GM23338 (cell line): ENCODE measurements at regions not wholly inside any gene's neighbourhood (a gene's known extent, or its start where the extent isn't known, plus 50 kb on each side); places are given as distances from the start of the nearest gene placed in this dataset.

Experiments used
- ATAC-seq: fragments of 200-7000 bp; cut with Tn5 transposase; 3 replicates; pipeline ENCODE4 v1.9.1; 2020
- DNase-seq: peaks from one replicate; pipeline ENCODE4 v3.0.0-alpha.2; 2015; ENCODE audit warnings: low spot score
- H2AFZ ChIP-seq: fragments of 200-600 bp; sonication (generic); 2 replicates; pipeline ENCODE4 v1.8.0; 2016; ENCODE audit warnings: antibody characterized with exemption, mild to moderate bottlenecking, moderate library complexity
- H3F3A ChIP-seq: fragments of 200-600 bp; sonication (generic); replicated peaks from 2 replicates; pipeline ENCODE4 v1.8.0; 2017; ENCODE audit warnings: antibody characterized with exemption, mixed run types, low read depth
- H3K27ac ChIP-seq: fragments of 200-600 bp; sonication (generic); 2 replicates; pipeline ENCODE4 v1.6.1; 2016; ENCODE audit warnings: low read depth
- H3K27me3 ChIP-seq: fragments of 200-600 bp; sonication (generic); 2 replicates; pipeline ENCODE4 v1.8.0; 2016; ENCODE audit warnings: mild to moderate bottlenecking, mixed run types, moderate library complexity; ENCODE audit not compliant: insufficient read depth
- H3K36me3 ChIP-seq: fragments of 200-600 bp; sonication (generic); 2 replicates; pipeline ENCODE4 v1.8.0; 2016; ENCODE audit warnings: mild to moderate bottlenecking; ENCODE audit not compliant: insufficient read depth
- H3K4me1 ChIP-seq: fragments of 200-600 bp; sonication (generic); 2 replicates; pipeline ENCODE4 v1.8.0; 2016; ENCODE audit warnings: mild to moderate bottlenecking, moderate library complexity; ENCODE audit not compliant: insufficient read depth
- H3K4me2 ChIP-seq: fragments of 200-600 bp; sonication (generic); 2 replicates; pipeline ENCODE4 v1.7.1; 2017; ENCODE audit warnings: mixed run types
- H3K4me3 ChIP-seq: fragments of 200-600 bp; sonication (generic); 2 replicates; pipeline ENCODE4 v1.6.1; 2016; ENCODE audit warnings: mixed run types
- H3K79me2 ChIP-seq: fragments of 200-600 bp; sonication (generic); replicated peaks from 2 replicates; pipeline ENCODE4 v1.8.0; 2017; ENCODE audit warnings: mild to moderate bottlenecking; ENCODE audit not compliant: insufficient read depth
- H3K9me2 ChIP-seq: fragments of 200-600 bp; sonication (generic); 2 replicates; pipeline ENCODE4 v1.8.0; 2017; ENCODE audit not compliant: insufficient read depth
- H4K20me1 ChIP-seq: fragments of 200-600 bp; sonication (generic); replicated peaks from 2 replicates; pipeline ENCODE4 v1.8.0; 2017; ENCODE audit warnings: mild to moderate bottlenecking; ENCODE audit not compliant: insufficient read depth
- H3K27ac Mint-ChIP-seq: 2 replicates; pipeline ENCODE4 v1.8.0; 2020; ENCODE audit warnings: inconsistent platforms, mild to moderate bottlenecking, moderate library complexity, mixed read lengths
- H3K27me3 Mint-ChIP-seq: 3 replicates; pipeline ENCODE4 v1.8.0; 2022; ENCODE audit warnings: low read depth, mild to moderate bottlenecking, moderate library complexity, mixed read lengths, inconsistent platforms; ENCODE audit not compliant: insufficient read depth, poor library complexity
- H3K36me3 Mint-ChIP-seq: 3 replicates; pipeline ENCODE4 v1.8.0; 2021; ENCODE audit warnings: low read depth, mild to moderate bottlenecking, inconsistent platforms, moderate library complexity, mixed read lengths
- H3K4me1 Mint-ChIP-seq: 3 replicates; pipeline ENCODE4 v1.8.0; 2020; ENCODE audit warnings: mild to moderate bottlenecking, inconsistent platforms, mixed read lengths
- H3K4me3 Mint-ChIP-seq: 3 replicates; pipeline ENCODE4 v1.8.0; 2021; ENCODE audit warnings: moderate library complexity, mild to moderate bottlenecking, inconsistent platforms, mixed read lengths
- H3K9me3 Mint-ChIP-seq: 3 replicates; pipeline ENCODE4 v1.8.0; 2020; ENCODE audit warnings: moderate library complexity, mild to moderate bottlenecking, inconsistent platforms, mixed read lengths
- CREB1 ChIP-seq: fragments of 250-450 bp; sonication (Bioruptor Pico); IDR thresholded peaks from 2 replicates; pipeline ENCODE4 v1.5.0; 2020; ENCODE audit warnings: low read depth, mild to moderate bottlenecking, moderate library complexity
- EZH2 ChIP-seq: fragments of 200-600 bp; sonication (generic); IDR thresholded peaks from one replicate; pipeline ENCODE4 v1.8.0; 2017; ENCODE audit warnings: antibody characterized with exemption, mild to moderate bottlenecking, low read depth; ENCODE audit not compliant: unreplicated experiment
- EZH2phosphoT487 ChIP-seq: fragments of 200-600 bp; sonication (generic); IDR thresholded peaks from one replicate; pipeline ENCODE4 v1.8.1; 2018; ENCODE audit warnings: antibody characterized with exemption; ENCODE audit not compliant: unreplicated experiment
- JUNB ChIP-seq: IDR thresholded peaks from one replicate; pipeline ENCODE4 v1.6.1; 2016; ENCODE audit warnings: antibody characterized with exemption; ENCODE audit not compliant: unreplicated experiment
- NANOG ChIP-seq: IDR thresholded peaks from 2 replicates; pipeline ENCODE4 v1.6.1; 2016; ENCODE audit warnings: antibody characterized with exemption, borderline replicate concordance
- POLR2AphosphoS5 ChIP-seq: IDR thresholded peaks from 2 replicates; pipeline ENCODE4 v1.6.1; 2016; ENCODE audit warnings: antibody characterized with exemption, low read depth
- STAT1 ChIP-seq: IDR thresholded peaks from one replicate; pipeline ENCODE4 v1.6.1; 2016; ENCODE audit warnings: antibody characterized with exemption; ENCODE audit not compliant: unreplicated experiment
- ZNF114 ChIP-seq: fragments of 250-450 bp; sonication (Bioruptor Pico); IDR thresholded peaks from 2 replicates; pipeline ENCODE4 v1.5.0; 2020; ENCODE audit warnings: mild to moderate bottlenecking, moderate library complexity
- ZNF331 ChIP-seq: fragments of 250-450 bp; sonication (Bioruptor Pico); IDR thresholded peaks from 2 replicates; pipeline ENCODE4 v1.5.0; 2020; ENCODE audit warnings: low read depth, mild to moderate bottlenecking, moderate library complexity
- TF ChIP-seq, protein P1 (sequence below): fragments of 250-450 bp; sonication (Bioruptor Pico); IDR thresholded peaks from 2 replicates; pipeline ENCODE4 v1.5.0; 2020; ENCODE audit warnings: mild to moderate bottlenecking, moderate library complexity
- TF ChIP-seq, protein P2 (sequence below), 2 experiments: fragments of 200-600 bp in 1 of 2; sonication (generic) in 1 of 2; conservative IDR thresholded peaks; 2 replicates each; pipeline versions ENCODE4 v1.5.1 to v1.6.1; 2016 to 2017; ENCODE audit warnings: antibody characterized with exemption in 2 of 2, low read depth in 2 of 2, mild to moderate bottlenecking in 2 of 2, moderate library complexity in 1 of 2
- TF ChIP-seq, protein P3 (sequence below): IDR thresholded peaks from 2 replicates; pipeline ENCODE4 v1.6.1; 2016; ENCODE audit warnings: antibody characterized with exemption
- TF ChIP-seq, protein P4 (sequence below): IDR thresholded peaks from one replicate; pipeline ENCODE4 v1.6.1; 2018; ENCODE audit warnings: antibody characterized with exemption; ENCODE audit not compliant: unreplicated experiment

DNA sequence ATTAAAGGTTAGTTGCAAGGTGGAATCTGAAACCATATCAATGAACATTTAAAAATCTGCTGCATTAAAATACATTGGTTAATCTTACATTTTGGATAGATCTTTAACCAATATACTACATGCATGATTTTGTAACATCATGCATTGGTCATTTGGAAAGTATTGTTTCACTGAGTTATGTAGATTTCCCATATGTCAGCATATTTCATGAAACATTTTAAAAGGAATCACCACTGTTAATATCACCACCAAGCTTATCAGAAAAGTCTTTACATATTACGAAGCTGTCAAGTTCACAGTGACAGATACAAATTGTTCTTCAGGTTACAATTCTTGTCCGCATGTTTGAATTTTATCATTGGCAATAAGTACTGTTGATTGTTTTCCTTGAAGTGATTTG is 89.9 kb upstream of the ADGRL2 start:
- Histone ChIP-seq H3K27me3 (no peaks in the 10 kb centered on the region), H3K9me2 (no peaks in the 10 kb centered on the region), H3K27ac (no peak overlapping the region), H3K79me2 (no peaks in the 10 kb centered on the region), H3K36me3 (no peaks in the 10 kb centered on the region), H3K4me3 (no peak overlapping the region), H4K20me1 (no peaks in the 10 kb centered on the region), H2AFZ (no peak overlapping the region), H3F3A (no peaks in the 10 kb centered on the region), H3K4me1 (no peaks in the 10 kb centered on the region), H3K4me2 (no peak overlapping the region)
- TF ChIP-seq, protein P1, sequence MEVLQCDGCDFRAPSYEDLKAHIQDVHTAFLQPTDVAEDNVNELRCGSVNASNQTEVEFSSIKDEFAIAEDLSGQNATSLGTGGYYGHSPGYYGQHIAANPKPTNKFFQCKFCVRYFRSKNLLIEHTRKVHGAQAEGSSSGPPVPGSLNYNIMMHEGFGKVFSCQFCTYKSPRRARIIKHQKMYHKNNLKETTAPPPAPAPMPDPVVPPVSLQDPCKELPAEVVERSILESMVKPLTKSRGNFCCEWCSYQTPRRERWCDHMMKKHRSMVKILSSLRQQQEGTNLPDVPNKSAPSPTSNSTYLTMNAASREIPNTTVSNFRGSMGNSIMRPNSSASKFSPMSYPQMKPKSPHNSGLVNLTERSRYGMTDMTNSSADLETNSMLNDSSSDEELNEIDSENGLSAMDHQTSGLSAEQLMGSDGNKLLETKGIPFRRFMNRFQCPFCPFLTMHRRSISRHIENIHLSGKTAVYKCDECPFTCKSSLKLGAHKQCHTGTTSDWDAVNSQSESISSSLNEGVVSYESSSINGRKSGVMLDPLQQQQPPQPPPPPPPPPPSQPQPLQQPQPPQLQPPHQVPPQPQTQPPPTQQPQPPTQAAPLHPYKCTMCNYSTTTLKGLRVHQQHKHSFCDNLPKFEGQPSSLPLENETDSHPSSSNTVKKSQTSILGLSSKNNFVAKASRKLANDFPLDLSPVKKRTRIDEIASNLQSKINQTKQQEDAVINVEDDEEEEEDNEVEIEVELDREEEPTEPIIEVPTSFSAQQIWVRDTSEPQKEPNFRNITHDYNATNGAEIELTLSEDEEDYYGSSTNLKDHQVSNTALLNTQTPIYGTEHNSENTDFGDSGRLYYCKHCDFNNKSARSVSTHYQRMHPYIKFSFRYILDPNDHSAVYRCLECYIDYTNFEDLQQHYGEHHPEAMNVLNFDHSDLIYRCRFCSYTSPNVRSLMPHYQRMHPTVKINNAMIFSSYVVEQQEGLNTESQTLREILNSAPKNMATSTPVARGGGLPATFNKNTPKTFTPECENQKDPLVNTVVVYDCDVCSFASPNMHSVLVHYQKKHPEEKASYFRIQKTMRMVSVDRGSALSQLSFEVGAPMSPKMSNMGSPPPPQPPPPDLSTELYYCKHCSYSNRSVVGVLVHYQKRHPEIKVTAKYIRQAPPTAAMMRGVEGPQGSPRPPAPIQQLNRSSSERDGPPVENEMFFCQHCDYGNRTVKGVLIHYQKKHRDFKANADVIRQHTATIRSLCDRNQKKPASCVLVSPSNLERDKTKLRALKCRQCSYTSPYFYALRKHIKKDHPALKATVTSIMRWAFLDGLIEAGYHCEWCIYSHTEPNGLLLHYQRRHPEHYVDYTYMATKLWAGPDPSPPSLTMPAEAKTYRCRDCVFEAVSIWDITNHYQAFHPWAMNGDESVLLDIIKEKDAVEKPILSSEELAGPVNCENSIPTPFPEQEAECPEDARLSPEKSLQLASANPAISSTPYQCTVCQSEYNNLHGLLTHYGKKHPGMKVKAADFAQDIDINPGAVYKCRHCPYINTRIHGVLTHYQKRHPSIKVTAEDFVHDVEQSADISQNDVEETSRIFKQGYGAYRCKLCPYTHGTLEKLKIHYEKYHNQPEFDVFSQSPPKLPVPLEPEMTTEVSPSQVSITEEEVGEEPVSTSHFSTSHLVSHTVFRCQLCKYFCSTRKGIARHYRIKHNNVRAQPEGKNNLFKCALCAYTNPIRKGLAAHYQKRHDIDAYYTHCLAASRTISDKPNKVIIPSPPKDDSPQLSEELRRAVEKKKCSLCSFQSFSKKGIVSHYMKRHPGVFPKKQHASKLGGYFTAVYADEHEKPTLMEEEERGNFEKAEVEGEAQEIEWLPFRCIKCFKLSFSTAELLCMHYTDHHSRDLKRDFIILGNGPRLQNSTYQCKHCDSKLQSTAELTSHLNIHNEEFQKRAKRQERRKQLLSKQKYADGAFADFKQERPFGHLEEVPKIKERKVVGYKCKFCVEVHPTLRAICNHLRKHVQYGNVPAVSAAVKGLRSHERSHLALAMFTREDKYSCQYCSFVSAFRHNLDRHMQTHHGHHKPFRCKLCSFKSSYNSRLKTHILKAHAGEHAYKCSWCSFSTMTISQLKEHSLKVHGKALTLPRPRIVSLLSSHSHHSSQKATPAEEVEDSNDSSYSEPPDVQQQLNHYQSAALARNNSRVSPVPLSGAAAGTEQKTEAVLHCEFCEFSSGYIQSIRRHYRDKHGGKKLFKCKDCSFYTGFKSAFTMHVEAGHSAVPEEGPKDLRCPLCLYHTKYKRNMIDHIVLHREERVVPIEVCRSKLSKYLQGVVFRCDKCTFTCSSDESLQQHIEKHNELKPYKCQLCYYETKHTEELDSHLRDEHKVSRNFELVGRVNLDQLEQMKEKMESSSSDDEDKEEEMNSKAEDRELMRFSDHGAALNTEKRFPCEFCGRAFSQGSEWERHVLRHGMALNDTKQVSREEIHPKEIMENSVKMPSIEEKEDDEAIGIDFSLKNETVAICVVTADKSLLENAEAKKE (CRISPR knock-in tag) = no peak
- TF ChIP-seq STAT1 (no peak), ZNF331 (CRISPR knock-in tag) (no peak), EZH2phosphoT487 (no peak), ZNF114 (CRISPR knock-in tag) (no peak), EZH2 (no peak), CREB1 (CRISPR knock-in tag) (no peak), POLR2AphosphoS5 (no peak), NANOG (no peak), JUNB (no peak)
- TF ChIP-seq, protein P2, sequence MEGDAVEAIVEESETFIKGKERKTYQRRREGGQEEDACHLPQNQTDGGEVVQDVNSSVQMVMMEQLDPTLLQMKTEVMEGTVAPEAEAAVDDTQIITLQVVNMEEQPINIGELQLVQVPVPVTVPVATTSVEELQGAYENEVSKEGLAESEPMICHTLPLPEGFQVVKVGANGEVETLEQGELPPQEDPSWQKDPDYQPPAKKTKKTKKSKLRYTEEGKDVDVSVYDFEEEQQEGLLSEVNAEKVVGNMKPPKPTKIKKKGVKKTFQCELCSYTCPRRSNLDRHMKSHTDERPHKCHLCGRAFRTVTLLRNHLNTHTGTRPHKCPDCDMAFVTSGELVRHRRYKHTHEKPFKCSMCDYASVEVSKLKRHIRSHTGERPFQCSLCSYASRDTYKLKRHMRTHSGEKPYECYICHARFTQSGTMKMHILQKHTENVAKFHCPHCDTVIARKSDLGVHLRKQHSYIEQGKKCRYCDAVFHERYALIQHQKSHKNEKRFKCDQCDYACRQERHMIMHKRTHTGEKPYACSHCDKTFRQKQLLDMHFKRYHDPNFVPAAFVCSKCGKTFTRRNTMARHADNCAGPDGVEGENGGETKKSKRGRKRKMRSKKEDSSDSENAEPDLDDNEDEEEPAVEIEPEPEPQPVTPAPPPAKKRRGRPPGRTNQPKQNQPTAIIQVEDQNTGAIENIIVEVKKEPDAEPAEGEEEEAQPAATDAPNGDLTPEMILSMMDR (conservative IDR thresholded peaks at IDR 0.05; ENCODE audit: low read depth in 2 of 2) = no peak
- TF ChIP-seq, protein P3, sequence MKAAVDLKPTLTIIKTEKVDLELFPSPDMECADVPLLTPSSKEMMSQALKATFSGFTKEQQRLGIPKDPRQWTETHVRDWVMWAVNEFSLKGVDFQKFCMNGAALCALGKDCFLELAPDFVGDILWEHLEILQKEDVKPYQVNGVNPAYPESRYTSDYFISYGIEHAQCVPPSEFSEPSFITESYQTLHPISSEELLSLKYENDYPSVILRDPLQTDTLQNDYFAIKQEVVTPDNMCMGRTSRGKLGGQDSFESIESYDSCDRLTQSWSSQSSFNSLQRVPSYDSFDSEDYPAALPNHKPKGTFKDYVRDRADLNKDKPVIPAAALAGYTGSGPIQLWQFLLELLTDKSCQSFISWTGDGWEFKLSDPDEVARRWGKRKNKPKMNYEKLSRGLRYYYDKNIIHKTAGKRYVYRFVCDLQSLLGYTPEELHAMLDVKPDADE = no peak
- TF ChIP-seq, protein P4, sequence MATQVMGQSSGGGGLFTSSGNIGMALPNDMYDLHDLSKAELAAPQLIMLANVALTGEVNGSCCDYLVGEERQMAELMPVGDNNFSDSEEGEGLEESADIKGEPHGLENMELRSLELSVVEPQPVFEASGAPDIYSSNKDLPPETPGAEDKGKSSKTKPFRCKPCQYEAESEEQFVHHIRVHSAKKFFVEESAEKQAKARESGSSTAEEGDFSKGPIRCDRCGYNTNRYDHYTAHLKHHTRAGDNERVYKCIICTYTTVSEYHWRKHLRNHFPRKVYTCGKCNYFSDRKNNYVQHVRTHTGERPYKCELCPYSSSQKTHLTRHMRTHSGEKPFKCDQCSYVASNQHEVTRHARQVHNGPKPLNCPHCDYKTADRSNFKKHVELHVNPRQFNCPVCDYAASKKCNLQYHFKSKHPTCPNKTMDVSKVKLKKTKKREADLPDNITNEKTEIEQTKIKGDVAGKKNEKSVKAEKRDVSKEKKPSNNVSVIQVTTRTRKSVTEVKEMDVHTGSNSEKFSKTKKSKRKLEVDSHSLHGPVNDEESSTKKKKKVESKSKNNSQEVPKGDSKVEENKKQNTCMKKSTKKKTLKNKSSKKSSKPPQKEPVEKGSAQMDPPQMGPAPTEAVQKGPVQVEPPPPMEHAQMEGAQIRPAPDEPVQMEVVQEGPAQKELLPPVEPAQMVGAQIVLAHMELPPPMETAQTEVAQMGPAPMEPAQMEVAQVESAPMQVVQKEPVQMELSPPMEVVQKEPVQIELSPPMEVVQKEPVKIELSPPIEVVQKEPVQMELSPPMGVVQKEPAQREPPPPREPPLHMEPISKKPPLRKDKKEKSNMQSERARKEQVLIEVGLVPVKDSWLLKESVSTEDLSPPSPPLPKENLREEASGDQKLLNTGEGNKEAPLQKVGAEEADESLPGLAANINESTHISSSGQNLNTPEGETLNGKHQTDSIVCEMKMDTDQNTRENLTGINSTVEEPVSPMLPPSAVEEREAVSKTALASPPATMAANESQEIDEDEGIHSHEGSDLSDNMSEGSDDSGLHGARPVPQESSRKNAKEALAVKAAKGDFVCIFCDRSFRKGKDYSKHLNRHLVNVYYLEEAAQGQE = no peak
- Mint-ChIP-seq H3K27me3 (no peaks in the 10 kb centered on the region), H3K4me1 (no peaks in the 10 kb centered on the region), H3K9me3 (no peaks in the 10 kb centered on the region), H3K36me3 (no peaks in the 10 kb centered on the region), H3K27ac (no peak overlapping the region), H3K4me3 (no peak overlapping the region)
- no peak for DNase-seq
- ATAC-seq = no peak
